ENCODE measurements at regions not wholly inside any gene's neighbourhood (a gene's known extent, or its start where the extent isn't known, plus 50 kb on each side); places are given as distances from the start of the nearest gene placed in this dataset.
"Not testable (repeated sequence)": the region's sequence is repeated elsewhere in the genome, so short reads cannot be mapped to it uniquely, and the experiment has no call there.

GRCh38 chr17:72175787-72176515, 55.1 kb downstream of the SOX9 start:
- DNase-seq: no peak

- DNase-seq: no peak
These were observed 55.7 kb downstream of the SOX9 start for GRCh38 chr17:72176516-72176851.

GRCh38 chr17:72176951-72177660, 56.3 kb downstream of the SOX9 start:
- no peak for DNase-seq

GRCh38 chr17:72177738-72178137, 56.9 kb downstream of the SOX9 start:
- DNase-seq: no peak

DNA sequence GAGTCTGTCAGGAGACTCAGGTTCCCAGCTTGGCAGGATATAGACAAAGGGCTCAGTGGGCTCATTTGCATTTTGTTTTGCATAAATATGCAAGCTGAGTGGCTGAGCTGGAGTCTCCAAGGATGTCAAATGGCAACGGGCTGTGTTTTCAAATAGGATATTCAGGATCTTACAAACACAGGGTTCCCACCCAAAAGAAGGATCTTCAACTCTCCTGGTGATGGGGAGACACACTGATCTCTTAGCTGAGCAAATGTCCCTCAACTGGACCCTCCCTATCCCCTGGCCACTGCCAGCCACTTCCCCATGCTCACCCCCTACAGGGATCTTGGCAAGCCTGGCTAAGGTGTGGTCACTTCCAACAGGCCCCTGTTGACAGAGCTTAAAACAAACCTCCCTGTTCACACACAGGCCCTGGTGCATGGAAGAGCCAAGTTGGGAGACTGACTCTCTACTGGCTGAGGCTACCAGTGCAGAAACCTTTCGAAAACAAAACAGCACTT, 61.6 kb downstream of the SOX9 start:
- no peak for DNase-seq

- no peak for DNase-seq
These were observed 62.4 kb downstream of the SOX9 start for GRCh38 chr17:72183194-72183685.

- no peak for DNase-seq
These were observed 64.0 kb downstream of the SOX9 start for GRCh38 chr17:72184805-72185204.

DNA sequence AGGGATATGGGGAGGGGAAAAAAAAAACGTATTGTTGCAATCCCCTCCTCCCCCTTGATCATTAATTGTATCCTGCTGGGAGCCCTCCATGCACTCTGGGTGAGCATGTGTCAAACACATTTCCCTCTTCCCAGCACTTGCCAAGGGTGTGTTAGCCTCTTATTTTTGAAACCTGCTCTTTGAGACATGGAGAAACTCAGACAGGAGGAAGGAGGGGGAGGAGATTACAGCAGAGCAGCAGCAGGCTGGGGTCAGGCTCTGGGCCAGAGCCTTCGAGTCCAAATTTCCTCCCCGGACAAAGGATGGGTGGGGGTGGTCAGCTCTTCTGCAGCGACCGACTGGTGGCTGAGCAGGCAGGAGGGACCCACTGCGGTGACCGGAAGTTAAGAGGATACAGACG, 64.7 kb downstream of the SOX9 start:
- no peak for DNase-seq

DNA sequence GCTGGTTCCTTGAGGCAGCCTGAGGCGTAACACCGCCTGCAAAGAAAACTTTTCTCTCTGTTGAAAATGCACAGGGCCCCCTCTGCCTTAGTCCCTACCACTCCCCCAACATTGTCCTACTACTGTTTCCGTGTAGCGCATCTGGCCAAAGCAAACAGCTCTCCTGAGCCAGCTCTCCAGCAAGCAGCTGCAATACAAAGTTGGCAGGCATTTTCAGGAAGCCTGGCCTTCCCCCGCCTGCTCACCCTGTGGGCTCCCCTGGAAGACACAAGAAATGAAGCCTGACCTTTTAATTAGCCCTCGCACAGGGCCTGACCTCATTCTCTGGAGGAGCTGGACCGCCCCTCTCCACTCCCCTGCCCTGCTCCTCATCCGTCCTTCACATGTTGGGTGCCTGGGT, 66.7 kb downstream of the SOX9 start:
- DNase-seq: no peak

- no peak for DNase-seq
These were observed 68.0 kb downstream of the SOX9 start for GRCh38 chr17:72188801-72189200.

DNA sequence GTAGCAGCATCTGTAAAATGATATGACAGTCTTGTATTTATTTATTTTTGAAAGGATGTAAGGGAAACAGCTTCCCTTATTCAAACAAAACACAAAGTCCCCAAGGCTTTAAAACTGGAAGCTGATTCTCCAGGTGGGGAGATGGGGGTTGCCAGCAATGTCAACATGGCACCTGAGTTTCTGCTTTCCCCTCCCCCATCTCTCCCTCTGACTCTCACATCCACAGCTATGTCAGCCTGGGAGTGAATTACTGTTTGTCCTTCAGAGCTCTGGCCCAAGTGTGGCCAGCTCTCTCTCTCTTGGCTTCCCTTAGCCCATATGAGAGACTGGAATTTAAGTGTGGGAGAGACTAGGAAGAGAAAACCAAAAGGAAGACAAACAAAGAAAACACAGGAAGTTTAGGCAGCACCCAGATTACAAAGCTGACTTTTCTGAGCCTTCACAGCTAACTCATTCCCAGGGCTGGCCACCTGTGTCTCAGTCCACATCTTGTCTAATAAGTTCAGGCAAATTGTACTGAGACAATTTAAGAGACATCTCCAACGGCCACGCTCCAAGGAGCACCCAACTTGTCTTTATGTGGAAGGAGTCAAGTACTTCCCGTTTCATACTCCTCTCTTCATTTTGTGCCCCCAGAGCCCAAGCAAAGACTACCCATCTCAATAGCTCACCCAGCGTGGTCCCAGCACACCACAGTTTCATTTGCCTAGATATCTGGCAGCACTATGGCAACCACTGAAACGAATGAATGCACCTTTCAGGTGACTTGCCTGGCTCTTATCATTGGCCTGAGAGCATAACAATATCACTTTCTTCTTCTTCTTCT, 69.2 kb downstream of the SOX9 start:
- DNase-seq: no peak

DNA sequence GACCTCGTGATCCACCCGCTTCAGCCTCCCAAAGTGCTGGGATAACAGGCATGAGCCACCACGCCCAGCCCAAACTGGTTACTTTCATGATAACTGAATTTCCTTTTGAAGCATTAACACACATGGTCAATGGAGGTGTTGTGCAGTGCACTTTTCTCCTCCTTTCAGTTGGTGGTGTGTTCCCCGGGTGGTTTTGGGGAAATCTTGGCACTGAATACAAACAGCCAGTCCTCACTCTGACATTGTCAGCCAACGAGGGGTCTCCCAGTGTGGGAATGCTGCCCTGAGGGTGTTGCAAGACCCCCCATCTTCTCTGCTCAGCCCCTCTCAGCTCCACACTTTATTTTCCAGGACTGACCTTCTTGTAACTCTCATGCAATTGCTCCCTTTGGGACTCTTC, 70.5 kb downstream of the SOX9 start:
- DNase-seq: no peak

- DNase-seq: no peak
These were observed 71.3 kb downstream of the SOX9 start for GRCh38 chr17:72191921-72192799.

- no peak for DNase-seq
These were observed 72.0 kb downstream of the SOX9 start for GRCh38 chr17:72192800-72193192.

DNA sequence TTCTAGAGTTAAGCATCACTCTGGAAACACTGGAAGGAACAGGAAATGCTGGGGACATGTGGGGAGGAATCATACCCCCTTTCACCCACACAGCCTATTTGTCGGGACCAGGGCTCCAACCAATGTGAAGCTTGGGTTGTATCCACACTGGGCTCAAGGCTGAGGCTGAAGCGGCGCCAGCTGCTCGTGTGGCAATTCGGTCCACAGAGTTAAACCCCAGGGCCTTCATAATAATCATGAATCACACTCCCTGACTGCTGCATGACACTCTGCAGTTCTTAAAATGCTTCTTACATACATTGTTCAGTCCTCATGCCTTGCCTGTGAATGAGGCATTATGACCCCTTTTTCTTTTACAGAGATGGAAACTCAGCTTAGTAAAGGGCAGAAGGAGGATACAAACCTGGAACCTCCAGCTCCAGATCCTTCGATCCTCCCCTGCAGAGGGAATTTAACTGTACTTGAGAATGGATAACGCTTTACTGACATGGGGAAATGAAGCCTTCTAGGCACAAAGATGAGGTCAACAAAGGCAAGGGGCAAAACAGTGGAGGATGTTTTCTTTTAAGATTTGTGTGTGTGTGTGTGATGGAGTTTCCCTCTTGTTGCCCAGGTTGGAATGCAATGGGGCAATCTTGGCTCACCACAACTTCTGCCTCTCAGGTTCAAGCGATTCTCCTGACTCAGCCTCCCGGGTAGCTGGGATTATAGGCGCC, 72.7 kb downstream of the SOX9 start:
- no peak for DNase-seq

GRCh38 chr17:72194107-72194440, 73.3 kb downstream of the SOX9 start:
- DNase-seq: not testable (repeated sequence)

DNA sequence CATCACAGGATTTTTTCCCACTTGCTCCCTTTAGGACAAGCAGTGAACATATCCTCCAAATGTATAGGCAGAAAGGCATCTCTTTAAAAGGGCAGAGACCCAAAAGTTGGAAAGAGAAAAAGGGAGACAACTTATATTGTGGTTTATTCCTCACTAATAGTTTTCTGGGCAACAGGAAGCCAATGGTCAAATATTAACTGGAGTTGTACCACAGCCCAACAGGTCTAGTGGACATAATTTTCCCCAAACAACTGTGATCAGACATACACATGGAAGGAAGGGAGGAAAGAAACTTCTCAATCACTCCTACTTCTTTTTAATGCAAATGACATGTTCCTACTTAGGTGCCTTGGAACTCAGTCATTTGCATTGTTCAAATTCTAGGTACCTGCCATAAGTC, 78.4 kb downstream of the SOX9 start:
- no peak for DNase-seq

- no peak for DNase-seq
These were observed 83.9 kb downstream of the SOX9 start for GRCh38 chr17:72204742-72205141.

- no peak for DNase-seq
These were observed 84.5 kb downstream of the SOX9 start for GRCh38 chr17:72205357-72205756.

DNA sequence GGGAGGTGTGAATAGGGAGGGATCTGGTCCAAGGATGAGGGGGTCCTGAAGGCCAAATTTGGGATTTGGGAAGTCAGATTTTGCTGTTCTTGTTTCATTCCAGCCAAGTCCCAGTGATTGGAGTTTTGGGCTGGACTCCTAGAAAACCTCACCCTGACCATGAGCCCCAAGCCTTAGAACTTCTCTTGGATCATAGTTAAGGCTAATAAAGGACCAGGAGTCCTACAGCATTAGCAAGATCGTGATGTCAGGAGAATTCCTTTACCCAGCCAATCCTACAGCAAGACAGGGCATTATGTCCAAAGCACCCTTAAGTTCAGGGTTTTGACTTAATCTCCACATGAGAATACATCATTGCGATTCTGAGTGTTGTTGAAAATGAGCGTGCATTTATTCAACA, 85.0 kb downstream of the SOX9 start:
- no peak for DNase-seq

GRCh38 chr17:72206376-72206775, 85.6 kb downstream of the SOX9 start:
- DNase-seq: no peak

DNA sequence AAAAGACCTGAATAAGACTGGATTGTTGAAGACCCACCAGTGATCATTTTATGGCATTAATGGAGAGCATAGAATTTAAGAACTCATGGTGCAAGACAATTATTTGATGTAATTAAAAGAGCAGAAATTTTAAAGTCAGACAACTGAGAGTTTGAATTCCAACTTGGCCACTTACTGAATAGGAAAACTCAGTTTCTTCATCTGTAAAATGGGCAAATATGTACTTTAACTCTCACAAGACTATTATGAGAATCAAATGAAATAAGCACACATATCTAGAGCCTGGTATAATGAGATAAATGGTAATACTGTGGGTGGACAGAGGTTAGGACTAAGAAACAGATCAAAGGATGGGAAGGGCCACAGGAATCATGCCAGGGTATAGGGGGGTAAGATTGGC, 88.0 kb downstream of the SOX9 start:
- DNase-seq: no peak
